ENCODE measurements at regions not wholly inside any gene's neighbourhood (a gene's known extent, or its start where the extent isn't known, plus 50 kb on each side); places are given as distances from the start of the nearest gene placed in this dataset.

DNA sequence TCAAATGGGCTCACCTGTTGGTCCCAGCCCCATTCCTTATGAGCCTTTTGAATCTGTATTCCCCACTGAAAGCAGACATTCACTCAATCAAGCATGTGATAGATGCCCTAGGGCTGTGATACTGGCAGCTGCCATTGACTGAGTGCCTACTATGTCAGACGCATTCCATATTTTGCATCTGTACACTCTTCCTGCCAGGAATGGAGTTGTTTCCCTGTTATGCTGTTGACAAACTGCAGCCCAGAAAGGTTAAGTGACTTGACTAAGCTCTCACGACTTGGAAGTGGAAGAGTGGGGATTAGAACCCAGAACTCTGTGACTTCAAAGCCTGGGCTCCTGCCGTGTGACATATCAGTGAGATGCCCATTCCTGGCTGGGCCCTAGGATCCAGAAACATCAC lies 211.4 kb downstream of the RPLP1 start:
- TF ChIP-seq, protein P1, sequence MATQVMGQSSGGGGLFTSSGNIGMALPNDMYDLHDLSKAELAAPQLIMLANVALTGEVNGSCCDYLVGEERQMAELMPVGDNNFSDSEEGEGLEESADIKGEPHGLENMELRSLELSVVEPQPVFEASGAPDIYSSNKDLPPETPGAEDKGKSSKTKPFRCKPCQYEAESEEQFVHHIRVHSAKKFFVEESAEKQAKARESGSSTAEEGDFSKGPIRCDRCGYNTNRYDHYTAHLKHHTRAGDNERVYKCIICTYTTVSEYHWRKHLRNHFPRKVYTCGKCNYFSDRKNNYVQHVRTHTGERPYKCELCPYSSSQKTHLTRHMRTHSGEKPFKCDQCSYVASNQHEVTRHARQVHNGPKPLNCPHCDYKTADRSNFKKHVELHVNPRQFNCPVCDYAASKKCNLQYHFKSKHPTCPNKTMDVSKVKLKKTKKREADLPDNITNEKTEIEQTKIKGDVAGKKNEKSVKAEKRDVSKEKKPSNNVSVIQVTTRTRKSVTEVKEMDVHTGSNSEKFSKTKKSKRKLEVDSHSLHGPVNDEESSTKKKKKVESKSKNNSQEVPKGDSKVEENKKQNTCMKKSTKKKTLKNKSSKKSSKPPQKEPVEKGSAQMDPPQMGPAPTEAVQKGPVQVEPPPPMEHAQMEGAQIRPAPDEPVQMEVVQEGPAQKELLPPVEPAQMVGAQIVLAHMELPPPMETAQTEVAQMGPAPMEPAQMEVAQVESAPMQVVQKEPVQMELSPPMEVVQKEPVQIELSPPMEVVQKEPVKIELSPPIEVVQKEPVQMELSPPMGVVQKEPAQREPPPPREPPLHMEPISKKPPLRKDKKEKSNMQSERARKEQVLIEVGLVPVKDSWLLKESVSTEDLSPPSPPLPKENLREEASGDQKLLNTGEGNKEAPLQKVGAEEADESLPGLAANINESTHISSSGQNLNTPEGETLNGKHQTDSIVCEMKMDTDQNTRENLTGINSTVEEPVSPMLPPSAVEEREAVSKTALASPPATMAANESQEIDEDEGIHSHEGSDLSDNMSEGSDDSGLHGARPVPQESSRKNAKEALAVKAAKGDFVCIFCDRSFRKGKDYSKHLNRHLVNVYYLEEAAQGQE (IDR thresholded peaks at IDR 0.05) = no peak
- TF ChIP-seq ESRRA (IDR thresholded peaks at IDR 0.05; ENCODE audit: borderline replicate concordance, low read length) = no peak
- TF ChIP-seq HEYL (CRISPR knock-in tag; IDR thresholded peaks at IDR 0.05) = no peak
- TF ChIP-seq, protein P2, sequence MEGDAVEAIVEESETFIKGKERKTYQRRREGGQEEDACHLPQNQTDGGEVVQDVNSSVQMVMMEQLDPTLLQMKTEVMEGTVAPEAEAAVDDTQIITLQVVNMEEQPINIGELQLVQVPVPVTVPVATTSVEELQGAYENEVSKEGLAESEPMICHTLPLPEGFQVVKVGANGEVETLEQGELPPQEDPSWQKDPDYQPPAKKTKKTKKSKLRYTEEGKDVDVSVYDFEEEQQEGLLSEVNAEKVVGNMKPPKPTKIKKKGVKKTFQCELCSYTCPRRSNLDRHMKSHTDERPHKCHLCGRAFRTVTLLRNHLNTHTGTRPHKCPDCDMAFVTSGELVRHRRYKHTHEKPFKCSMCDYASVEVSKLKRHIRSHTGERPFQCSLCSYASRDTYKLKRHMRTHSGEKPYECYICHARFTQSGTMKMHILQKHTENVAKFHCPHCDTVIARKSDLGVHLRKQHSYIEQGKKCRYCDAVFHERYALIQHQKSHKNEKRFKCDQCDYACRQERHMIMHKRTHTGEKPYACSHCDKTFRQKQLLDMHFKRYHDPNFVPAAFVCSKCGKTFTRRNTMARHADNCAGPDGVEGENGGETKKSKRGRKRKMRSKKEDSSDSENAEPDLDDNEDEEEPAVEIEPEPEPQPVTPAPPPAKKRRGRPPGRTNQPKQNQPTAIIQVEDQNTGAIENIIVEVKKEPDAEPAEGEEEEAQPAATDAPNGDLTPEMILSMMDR (IDR thresholded peaks at IDR 0.05) = no peak
- TF ChIP-seq POLR2A (IDR thresholded peaks at IDR 0.05; ENCODE audit: low read length) = no peak
- no peak for TF ChIP-seq POLR2AphosphoS2 (conservative IDR thresholded peaks at IDR 0.05; ENCODE audit: low read length)
- TF ChIP-seq, protein P3, sequence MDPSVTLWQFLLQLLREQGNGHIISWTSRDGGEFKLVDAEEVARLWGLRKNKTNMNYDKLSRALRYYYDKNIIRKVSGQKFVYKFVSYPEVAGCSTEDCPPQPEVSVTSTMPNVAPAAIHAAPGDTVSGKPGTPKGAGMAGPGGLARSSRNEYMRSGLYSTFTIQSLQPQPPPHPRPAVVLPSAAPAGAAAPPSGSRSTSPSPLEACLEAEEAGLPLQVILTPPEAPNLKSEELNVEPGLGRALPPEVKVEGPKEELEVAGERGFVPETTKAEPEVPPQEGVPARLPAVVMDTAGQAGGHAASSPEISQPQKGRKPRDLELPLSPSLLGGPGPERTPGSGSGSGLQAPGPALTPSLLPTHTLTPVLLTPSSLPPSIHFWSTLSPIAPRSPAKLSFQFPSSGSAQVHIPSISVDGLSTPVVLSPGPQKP (IDR thresholded peaks at IDR 0.05; ENCODE audit: low read depth, low read length) = no peak
- no peak for TF ChIP-seq EP300 (IDR thresholded peaks at IDR 0.05)
- no peak for TF ChIP-seq CBX8 (IDR thresholded peaks at IDR 0.05)
- TF ChIP-seq RFX5 (IDR thresholded peaks at IDR 0.05) = no peak
- TF ChIP-seq, protein P4, sequence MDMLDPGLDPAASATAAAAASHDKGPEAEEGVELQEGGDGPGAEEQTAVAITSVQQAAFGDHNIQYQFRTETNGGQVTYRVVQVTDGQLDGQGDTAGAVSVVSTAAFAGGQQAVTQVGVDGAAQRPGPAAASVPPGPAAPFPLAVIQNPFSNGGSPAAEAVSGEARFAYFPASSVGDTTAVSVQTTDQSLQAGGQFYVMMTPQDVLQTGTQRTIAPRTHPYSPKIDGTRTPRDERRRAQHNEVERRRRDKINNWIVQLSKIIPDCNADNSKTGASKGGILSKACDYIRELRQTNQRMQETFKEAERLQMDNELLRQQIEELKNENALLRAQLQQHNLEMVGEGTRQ (IDR thresholded peaks at IDR 0.05) = no peak
